B cell (primary cell): ENCODE measurements at regions not wholly inside any gene's neighbourhood (a gene's known extent, or its start where the extent isn't known, plus 50 kb on each side); places are given as distances from the start of the nearest gene placed in this dataset.

Experiments
- EZH2 ChIP-seq: IDR thresholded peaks from 2 replicates; pipeline ENCODE4 v1.6.1; 2012; ENCODE audit warnings: borderline replicate concordance, low read depth, mild to moderate bottlenecking, moderate library complexity, low read length; ENCODE audit not compliant: insufficient read depth, poor library complexity, severe bottlenecking
- TF ChIP-seq, protein P1 (sequence below): fragments of 200-600 bp; IDR thresholded peaks from one replicate; pipeline ENCODE4 v1.8.0; 2022; ENCODE audit warnings: antibody characterized with exemption, mild to moderate bottlenecking

DNA sequence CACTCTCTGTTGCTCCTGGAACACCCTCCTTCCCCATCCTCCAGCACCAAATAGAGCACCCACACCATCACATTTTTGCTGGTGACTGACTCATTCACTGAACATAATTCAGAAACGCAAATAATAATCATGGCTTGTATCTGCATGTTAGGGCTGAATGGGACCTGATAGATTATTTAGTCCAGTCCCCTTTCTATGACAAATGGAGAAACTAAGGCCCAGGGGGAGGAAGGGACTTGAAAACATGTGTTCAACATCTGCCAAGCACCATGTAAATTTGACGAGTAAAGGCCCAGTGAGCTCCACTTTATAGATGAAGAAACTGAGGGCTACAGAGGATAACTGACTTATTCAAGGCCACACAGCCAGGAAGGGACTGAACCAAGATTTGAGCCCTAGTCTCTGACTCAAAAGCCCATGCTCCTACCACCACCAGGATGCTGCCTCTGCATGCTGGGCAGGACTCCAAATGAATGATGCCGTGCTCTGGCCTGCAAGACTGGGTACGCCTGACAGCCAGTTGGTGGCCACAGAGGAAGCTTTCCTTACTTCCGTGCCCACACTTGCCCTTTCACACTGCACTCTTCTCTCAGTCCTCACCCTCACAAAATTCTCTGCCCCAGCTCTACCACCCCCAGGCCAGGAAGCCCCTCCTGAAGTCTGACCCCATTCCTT is 133.3 kb upstream of the PJA1 start:
- TF ChIP-seq, protein P1, sequence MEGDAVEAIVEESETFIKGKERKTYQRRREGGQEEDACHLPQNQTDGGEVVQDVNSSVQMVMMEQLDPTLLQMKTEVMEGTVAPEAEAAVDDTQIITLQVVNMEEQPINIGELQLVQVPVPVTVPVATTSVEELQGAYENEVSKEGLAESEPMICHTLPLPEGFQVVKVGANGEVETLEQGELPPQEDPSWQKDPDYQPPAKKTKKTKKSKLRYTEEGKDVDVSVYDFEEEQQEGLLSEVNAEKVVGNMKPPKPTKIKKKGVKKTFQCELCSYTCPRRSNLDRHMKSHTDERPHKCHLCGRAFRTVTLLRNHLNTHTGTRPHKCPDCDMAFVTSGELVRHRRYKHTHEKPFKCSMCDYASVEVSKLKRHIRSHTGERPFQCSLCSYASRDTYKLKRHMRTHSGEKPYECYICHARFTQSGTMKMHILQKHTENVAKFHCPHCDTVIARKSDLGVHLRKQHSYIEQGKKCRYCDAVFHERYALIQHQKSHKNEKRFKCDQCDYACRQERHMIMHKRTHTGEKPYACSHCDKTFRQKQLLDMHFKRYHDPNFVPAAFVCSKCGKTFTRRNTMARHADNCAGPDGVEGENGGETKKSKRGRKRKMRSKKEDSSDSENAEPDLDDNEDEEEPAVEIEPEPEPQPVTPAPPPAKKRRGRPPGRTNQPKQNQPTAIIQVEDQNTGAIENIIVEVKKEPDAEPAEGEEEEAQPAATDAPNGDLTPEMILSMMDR: no peak
- no peak for TF ChIP-seq EZH2
